GM23338 (cell line): ENCODE measurements at regions not wholly inside any gene's neighbourhood (a gene's known extent, or its start where the extent isn't known, plus 50 kb on each side); places are given as distances from the start of the nearest gene placed in this dataset.

Source experiments
- CREB1 ChIP-seq: fragments of 250-450 bp; sonication (Bioruptor Pico); IDR thresholded peaks from 2 replicates; pipeline ENCODE4 v1.5.0; 2020; ENCODE audit warnings: low read depth, mild to moderate bottlenecking, moderate library complexity
- CTCF ChIP-seq, 2 experiments: fragments of 200-600 bp in 1 of 2; sonication (generic) in 1 of 2; conservative IDR thresholded peaks; 2 replicates each; pipeline versions ENCODE4 v1.5.1 to v1.6.1; 2016 to 2017; ENCODE audit warnings: antibody characterized with exemption in 2 of 2, low read depth in 2 of 2, mild to moderate bottlenecking in 2 of 2, moderate library complexity in 1 of 2
- ETS1 ChIP-seq: IDR thresholded peaks from 2 replicates; pipeline ENCODE4 v1.6.1; 2016; ENCODE audit warnings: antibody characterized with exemption
- EZH2 ChIP-seq: fragments of 200-600 bp; sonication (generic); IDR thresholded peaks from one replicate; pipeline ENCODE4 v1.8.0; 2017; ENCODE audit warnings: antibody characterized with exemption, mild to moderate bottlenecking, low read depth; ENCODE audit not compliant: unreplicated experiment
- EZH2phosphoT487 ChIP-seq: fragments of 200-600 bp; sonication (generic); IDR thresholded peaks from one replicate; pipeline ENCODE4 v1.8.1; 2018; ENCODE audit warnings: antibody characterized with exemption; ENCODE audit not compliant: unreplicated experiment
- POLR2AphosphoS5 ChIP-seq: IDR thresholded peaks from 2 replicates; pipeline ENCODE4 v1.6.1; 2016; ENCODE audit warnings: antibody characterized with exemption, low read depth
- REST ChIP-seq: IDR thresholded peaks from one replicate; pipeline ENCODE4 v1.6.1; 2018; ENCODE audit warnings: antibody characterized with exemption; ENCODE audit not compliant: unreplicated experiment
- ZNF331 ChIP-seq: fragments of 250-450 bp; sonication (Bioruptor Pico); IDR thresholded peaks from 2 replicates; pipeline ENCODE4 v1.5.0; 2020; ENCODE audit warnings: low read depth, mild to moderate bottlenecking, moderate library complexity

GRCh38 chr2:41950666-41950960, 97.2 kb upstream of the PKDCC start:
- TF ChIP-seq CTCF (conservative IDR thresholded peaks at IDR 0.05; ENCODE audit: low read depth in 2 of 2) (no peak), POLR2AphosphoS5 (no peak), EZH2 (no peak), CREB1 (CRISPR knock-in tag) (no peak), REST (no peak), ETS1 (no peak), EZH2phosphoT487 (no peak), ZNF331 (CRISPR knock-in tag) (no peak)
